NCI-H1417 treated with DMSO at 0.1 percent for 48 hours (cell line): ENCODE measurements at regions not wholly inside any gene's neighbourhood (a gene's known extent, or its start where the extent isn't known, plus 50 kb on each side); places are given as distances from the start of the nearest gene placed in this dataset.

Experiments
- DNase-seq: peaks from one replicate; lab custom pipeline; 2025; lab: John Stamatoyannopoulos, UW

DNA sequence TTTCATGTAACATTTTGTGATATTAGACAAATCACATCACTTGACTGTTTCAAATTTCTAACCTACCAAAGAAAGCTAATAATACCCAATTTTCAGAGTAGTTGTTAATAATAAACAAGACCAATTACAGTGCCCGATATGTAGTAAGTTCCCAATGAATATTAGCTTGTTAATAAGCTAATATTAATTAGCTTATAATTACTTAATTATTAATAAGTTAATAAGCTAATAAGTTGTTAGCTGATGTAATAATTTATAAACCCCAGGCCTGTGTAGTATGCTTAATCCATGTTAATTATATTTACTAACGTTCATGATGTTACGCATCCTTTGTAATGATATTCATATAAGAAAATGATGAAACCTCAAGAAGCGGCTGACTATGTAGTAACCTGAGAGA is 643.8 kb upstream of the KIRREL3 start:
- DNase-seq, result no peak

DNA sequence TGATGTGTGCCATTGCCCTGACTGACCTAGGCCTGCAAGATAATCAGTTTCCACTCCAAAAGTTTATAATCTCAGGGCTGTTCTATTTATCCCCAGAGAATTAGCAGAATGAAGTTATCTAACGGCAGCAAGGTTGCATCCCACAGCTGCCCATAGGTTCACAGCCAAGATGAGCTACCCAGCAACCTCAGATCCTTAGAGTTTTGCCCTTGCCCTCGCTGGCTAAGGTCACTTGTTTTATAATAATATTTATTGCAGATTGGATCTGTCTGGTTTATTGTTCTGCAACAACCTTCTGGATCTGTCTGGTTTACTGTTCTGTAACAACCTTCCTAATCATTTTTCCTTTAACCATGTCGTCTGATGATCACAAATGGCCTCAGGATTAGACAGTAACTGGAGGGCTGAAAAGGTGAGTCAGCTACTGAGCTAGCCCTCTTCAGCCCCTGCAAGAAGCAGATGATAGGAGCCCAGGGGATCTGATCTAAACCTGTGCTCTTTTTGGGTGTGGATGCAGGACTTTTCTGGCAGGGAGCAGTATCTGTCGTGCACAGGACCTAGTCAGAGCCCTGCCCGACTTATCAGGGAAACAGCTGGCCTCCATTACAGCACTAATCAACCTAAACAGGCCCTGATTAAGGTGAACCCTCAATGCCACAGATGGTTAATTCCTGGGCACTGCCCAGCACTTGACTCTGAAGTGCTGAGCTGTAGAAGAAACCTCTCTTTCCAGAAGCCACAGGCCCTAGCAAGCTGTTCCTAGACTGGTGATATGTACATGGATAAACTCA is 642.9 kb upstream of the KIRREL3 start:
- no peak for DNase-seq

DNA sequence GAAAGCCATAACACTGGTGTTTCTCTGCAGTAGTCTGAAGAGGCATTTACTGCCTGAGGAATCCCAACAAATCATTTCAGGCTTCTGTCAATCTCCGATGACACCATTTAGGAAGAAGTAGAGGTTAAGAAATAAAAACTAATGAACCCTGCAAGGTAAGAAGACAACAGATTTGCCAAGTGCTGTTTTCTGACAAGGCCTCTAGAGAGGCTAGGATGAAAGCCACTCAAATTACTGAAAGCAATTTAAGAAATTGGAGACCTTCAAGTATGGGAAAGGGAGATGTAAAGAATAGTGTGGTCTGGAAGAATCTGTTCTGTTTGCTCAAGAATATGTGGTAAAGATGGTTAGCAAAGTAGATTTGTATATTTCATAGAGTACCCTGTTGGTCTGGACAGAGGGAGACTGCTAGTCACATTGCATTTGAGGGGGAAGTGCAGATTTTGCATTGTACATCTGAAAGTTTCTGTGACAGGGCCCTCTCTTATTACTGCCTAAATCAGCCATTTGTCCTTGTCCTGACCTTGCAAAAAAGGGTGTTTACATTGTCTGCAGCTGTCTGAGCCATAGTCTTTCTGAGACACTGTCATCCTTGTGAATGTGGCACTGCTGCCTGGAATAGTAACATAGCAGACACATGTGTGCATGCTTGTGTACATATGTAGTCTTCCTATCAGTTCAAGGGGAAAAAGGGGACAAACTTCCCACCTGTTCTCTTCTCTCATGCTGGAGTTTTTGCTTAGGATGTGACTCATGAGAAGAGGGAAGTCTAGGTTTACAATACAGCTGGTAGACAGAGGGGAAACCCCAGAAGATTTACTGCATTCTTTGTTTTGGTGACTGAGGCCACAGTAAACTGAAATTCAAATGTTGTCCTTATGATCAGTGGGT is 640.2 kb upstream of the KIRREL3 start:
- DNase-seq, result no peak

DNA sequence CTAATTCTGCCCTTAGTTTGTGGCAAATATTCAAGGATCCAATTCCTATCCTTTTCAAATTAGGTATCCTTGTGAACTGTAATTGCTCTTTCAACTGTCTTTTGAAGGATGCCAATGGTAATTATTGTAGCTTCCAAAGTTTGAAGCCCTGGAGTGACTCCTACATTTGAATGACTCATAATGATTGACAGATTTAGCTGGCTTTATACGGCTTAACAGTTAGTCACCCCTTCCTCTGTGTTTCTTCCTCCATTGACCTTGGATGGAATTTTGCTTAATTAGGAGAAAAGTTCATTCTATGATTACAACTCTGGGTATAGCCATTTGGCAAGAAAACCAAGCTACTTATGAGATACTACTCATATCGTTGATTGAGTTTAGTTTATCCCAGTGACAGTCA is 639.3 kb upstream of the KIRREL3 start:
- DNase-seq, result no peak

DNA sequence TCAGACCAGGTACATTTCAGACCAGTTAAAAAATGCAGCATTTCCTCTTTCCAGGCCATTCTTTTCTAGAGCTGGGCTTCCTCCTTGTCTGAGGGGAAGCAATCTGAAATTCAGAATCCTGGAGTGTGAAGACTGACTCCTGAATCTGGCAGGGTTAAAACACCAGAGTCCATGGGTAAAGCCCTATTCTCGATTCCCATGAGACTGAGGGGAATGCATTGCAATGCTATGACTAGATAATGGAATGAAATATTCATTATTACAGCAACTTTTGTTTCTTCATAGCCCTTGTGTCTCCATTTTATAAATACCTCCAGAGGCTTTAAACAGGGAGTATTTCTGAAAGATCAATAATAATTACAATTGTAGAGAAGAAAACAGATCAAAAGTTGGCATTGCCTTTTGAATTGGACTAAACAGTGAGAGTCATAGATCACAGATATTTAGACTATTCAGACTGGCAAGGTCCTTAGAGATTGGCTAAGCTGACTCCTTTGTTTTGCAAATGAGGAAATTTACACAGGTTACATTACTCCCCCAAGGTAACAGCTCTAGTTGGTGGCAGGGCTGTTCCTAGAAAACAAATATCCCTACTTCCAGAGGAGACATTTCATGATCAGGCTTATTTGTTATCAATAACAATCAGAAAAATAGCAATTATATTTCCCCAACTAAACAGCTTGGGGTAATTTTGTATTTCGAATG is 632.6 kb upstream of the KIRREL3 start:
- no peak for DNase-seq

DNA sequence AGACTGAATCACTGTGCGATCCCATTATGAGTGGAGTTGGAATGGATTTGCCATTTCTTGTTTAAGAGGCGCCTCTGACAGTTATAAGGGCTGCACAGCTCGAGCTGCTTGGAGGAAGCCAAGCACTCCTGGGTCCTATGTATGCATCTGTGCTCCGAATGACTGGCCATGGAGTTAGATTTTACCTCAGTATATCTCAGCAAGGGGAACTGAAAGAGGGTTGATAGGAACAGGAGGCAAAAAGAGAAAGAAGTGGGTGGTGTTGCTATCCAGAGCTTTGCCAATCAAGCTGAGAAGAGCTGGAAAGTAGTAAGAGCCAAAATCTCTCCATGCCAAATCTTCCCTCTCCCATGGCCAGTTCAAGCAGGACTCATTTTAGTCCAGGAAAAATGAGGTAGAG is 632.0 kb upstream of the KIRREL3 start:
- DNase-seq, result no peak

DNA sequence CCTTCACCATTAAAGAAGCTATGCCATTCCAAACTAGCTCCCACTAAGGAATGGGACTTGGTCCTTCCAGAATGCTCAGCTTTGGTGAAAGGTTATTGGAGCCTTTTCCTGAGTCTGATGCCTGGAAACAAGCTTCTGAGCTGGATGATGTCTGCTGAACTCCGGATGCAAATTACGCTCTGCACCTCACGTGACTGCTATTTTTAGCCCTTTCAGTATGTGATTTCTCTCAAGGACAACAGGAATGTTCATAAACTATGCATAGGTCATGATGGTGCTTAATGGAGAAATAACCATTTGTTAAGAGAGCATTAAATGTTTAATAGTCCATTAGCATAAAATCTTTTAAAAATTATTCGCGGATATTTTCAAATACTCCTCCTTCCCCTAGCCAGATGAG is 631.4 kb upstream of the KIRREL3 start:
- no peak for DNase-seq

DNA sequence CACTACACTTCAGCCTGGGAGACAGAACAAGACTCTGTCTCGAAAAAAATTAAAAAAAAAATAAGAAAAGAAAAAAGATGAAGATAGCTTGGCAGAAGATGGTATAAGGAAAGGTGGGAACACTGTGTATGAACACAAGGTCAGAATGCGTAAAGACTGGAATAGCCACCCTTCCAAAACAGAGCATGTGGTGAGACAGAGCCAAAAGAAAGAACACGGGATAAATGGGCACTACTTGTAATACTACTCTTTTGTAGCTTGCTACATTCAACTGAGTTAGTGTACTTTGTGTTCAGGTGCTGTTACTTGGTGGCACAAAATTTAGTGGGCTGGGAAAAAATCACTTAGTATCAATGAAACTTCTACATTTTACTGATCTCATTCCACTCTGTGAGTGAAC is 628.6 kb upstream of the KIRREL3 start:
- DNase-seq, result no peak

DNA sequence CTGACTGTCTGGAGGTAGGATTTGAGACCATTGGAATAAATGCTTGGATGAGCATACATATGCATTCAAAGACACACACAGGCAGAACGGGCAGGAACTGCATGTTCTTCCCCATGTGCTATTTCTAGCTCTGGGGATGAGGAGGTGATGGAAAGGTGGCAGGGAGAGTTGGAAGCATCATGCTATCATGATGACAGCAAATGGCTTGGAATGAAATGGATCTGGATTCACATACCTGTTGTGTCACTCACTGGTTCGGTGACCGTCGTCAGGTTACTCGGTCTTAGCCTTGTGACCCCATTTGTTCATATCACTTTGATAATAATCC is 627.9 kb upstream of the KIRREL3 start:
- DNase-seq, result no peak

DNA sequence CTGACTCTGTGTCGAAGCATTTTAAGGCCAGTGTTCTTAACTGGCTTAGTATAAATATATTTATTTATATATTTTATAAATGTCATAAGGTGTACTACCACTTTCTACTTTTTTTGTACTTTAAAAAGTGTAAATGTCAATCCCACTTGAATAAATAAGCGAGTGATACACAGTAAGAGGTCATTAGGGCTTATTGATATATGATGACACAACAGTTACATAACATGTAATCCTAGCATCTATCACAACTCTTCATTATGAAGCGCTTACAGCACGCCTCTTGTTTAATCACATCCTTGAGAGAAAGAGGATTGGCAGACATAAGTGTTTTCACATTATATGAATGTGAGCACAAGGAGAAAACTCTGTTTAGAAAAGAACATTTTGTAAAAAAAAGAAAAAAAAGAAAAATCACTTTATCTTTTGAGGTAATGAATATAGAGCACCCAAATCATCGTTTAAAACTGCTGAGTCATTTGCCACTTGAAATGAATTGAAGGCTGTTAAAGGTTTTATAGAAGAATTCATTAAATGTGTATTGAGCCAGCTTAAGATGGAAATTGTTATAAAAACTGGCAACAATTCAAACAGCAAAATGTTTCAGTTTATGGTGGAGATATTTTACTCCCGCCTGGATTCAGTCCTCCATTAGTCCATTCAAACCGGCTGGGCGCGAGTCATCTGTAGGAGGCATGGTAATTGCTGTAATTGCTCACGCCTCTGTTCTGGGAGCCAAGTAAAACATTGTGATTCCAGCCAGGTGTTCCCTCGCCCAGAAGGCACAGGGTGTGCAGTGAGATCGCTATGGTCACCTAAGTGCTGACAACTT is 627.3 kb upstream of the KIRREL3 start:
- DNase-seq, result peak; percentile 85

DNA sequence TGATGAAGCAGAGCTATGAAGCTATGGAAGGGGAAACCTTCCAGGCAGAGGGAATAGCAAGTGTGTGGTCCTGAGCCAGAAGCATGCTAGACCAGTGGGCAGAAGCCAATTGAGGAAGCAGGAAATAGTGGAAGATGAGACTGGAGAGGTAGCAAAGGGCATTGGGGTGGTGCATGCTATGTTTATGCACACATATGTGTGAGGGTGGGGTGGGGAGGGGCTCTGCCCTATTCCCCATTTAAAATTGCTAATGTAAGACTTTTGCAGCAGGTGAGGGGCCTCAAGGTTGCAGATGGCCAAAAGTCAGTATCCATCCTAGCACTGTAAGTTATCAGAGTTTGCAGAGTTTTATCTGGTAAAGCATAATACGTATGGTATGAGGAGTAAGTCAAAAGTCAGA is 626.6 kb upstream of the KIRREL3 start:
- no peak for DNase-seq

DNA sequence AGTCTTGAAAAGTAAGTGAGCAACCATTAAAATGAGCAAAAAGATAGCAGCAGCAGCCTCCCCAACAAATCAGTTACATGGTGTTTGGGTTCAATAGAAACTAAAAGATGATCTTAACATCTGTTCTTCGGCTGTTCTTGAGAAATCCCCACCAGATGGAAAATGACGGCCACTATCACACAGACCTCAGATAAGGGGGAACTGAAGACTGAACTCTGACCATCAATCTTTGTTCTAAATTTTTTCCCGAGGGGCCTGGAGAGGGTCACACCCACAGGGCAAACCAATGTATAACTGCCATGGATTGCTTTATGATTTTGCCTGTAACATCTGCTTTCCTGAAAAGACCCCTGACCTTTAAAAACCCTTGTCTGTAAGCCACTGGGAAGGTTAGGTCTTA is 624.8 kb upstream of the KIRREL3 start:
- no peak for DNase-seq

DNA sequence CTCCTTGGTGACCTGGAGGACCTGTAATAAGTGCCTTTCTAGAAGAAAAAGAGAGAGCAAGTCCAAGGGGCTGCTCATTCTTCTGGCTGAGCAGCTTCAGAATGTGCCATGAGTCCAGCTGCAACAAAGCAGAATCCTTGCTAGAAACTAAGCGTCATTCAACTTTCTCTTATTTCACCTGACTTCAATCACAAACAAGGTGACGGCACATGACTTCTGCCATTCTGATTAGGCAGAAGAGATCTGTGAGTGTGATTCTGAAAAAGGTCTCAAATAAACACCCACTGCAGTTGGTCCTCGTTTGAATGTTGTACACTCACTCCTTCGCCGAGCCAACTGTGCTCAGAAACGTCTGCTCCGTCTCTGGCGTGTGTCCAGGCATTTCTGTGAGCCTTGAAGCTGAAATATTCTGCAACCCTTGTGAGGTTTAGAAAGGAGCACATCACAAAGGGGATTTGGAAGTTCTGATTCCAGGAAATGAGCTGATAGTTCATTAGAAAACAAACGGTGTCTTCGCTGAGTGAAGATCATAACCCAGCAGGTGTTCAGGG is 623.8 kb upstream of the KIRREL3 start:
- DNase-seq, result no peak

DNA sequence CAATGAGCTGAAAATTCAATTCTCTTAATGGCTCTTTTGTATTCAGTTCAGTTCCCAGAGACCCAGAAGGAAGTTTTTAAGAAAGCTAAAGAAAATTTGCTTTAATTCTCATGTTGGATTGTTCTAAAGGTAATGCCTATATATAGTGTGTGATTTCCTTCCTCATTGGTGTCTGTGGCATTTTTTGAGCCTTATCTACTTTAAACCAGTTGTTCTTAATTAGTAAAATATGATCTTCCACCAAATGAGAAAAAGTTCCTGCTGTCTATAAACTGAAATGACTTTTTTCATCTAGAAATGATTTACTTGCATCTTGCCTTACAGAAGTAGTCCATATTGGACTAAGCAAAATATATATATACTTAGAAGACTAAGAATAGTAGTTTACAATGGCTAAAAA is 622.1 kb upstream of the KIRREL3 start:
- DNase-seq, result no peak

DNA sequence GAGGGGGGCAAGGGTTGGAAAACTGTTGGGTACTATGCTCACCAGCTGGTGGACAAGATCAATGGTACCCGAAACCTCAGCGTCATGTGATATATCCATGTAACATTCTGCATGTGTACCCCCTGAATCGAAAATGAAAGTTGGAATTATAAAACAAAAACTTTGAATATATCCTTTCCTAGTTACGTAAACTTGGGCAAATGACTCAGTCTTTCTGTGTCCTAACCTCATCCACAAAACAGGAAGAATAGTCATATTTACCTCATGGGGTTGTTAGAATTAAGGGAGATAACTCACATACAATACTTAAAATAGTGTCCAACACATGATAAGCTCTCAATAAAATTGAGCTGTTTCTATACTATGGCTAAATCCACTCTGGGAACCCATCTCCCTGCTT is 620.1 kb upstream of the KIRREL3 start:
- no peak for DNase-seq

DNA sequence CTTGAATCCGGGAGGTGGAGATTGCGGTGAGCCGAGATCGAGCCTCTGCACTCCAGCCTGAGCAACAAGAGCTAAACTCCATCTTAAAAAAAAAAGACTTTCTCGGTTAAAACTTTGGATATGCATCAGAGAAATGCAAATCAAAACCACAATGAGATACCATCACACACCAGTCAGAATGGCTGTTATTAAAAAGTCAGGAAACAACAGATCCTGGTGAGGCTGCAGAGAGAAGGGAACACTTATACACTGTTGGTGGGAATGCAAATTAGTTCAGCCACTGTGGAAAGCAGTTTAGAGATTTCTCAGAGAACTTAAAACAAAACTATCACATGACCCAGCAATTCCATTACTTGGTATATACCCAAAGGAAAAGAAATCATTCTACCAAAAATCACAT is 619.4 kb upstream of the KIRREL3 start:
- no peak for DNase-seq

DNA sequence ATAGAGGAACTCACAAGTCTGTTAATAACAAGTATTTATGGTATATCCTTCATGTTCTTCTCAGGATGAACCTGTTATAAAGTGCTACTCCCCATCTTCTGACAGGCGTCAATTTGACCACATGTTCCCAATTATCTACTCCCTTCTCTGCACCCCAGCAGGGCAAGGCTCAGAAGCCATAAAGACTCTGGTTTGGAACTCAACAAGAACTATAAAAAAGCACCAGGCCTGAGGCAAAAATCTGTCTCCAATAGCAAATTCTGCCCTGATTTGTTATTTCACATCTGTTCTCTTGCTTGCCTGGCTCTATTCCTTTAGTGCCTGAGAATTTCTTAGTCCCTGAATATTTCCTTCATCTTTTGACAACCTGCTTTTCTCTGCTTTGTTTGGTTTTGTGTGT is 618.2 kb upstream of the KIRREL3 start:
- DNase-seq, result no peak

DNA sequence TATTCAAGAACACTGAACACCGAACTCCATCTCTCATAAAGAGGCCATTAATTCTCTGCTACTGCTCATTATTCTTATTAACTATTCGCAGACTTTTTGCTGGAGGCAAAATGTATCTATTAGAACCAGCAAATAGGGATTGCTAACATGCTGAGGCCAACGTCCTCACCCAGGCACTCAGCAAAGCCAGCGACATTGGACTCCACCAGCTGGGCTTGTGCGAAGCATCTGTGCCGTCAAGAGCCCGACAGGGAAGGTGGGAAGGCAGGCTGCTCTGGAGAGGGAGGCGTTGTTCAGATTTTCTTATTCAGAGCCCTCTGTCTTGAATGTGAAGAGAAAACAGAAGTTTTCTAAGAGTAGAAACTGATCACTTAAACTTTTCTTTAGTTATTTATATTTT is 615.6 kb upstream of the KIRREL3 start:
- DNase-seq, result no peak

DNA sequence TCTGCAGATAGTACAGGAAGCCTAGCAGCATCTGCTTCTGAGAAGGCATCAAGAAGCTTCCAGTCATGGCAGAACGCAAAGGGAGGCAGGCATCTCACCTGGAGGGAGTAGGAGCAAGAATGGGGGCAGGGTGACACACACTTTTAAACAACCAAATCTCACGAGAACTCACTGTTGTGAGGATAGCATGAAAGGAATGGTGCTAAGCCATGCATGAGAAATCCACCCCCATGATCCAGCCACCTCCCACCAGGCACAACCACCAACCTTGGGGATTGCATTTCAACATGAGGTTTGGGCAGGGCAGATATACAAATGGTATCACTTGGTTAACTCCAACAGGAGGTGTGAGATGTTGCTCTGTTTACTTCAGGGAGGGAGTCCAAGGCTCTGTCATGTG is 612.0 kb upstream of the KIRREL3 start:
- DNase-seq, result no peak

DNA sequence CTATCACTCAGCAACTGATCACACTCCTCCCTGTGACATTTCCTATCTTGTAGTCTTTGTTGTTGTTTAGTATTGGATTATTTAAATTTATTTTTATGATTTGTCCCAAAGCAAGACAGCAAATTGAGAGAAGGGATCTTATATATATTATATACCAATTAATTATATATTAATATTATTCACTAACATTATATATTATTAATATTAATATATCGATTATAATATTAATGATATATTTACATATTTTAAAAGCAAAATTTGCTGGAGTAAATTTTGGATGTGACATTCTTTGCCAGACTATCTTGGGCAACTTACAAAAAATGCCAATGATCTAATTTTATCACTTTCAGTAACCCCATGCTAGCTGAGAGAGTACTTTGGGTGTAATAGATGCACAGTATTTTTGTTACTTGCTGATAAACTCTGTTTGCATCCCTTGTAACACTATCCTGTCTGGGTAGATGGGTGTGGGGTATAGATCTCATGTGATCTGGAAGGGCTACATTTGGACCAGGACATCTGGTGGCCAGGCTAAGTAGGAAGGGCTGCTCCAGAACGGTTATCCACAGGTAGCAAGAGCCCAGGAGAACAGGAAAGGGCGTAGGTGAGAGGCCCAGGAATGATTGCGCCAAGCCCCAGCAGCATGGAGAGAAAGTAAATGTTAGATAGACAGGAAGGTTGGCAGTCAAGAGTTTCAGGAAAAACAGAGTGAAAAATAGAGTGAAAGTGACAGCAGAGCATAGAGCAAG is 608.6 kb upstream of the KIRREL3 start:
- DNase-seq, result no peak

DNA sequence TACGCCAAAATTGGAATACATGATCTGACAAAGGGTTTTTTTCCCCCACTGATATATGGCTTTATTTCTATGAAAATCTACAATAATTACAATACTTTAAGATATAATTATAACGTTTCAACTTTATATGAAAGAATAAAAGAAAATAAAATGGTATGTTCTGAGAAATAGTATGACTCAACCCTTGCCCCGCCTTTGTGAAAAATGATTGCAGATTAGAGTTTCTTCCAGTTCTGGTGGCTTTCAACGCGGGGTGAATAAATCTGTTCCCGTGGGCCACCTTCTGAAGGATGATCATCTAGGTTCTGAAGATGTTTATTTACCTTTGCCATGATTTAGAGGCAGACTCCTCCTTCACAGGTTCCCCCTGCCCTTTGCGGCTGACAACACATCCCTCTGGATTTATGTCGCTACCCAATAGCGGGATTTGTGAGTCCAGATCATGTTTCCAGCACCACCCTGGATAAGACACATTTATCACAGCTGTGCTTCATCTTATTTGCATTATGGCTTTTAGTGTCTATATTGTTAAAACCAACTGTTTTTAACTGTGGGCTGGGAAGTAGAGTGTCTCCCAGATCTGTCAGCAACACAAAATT is 607.0 kb upstream of the KIRREL3 start:
- DNase-seq, result no peak
